ENCODE measurements at regions not wholly inside any gene's neighbourhood (a gene's known extent, or its start where the extent isn't known, plus 50 kb on each side); places are given as distances from the start of the nearest gene placed in this dataset.
A peak's percentile ranks its signal among the peaks of the same experiment; 100 is the strongest.

DNA sequence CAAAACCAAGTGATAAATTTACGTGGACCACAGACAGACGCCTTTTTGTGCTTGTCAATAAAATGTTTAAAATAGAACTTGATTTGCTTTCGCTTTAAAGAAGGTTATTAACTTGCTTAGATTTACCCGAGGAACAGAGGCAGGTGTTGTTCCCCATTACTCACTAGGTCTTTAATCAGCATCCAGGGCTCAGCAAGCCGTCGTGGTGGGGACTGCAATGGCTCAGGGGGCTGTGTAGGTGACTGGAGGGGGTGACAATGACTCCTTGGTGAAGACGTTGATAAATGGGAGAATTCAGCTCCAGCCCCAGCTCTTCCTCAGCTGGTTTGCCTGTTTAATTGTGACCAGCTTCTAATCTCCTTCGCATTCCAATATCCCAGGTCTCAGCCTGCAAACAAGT, 231.4 kb downstream of the TMEM114 start:
- Histone ChIP-seq H3K4me3 (replicated peaks in 1 of 2; ENCODE audit: low read depth in 1 of 2, low read length in 2 of 2) (no peak overlapping the region), H3K9me2 (ENCODE audit: insufficient read depth) (no peaks in the 10 kb centered on the region), H3K27ac (ENCODE audit: low read depth, low read length) (no peak overlapping the region), H3K79me2 (ENCODE audit: insufficient read depth, low read length) (no peaks in the 10 kb centered on the region), H3K4me2 (ENCODE audit: low read length) (no peak overlapping the region), H3K36me3 (ENCODE audit: control insufficient read depth in 1 of 2, insufficient read depth in 2 of 2, low read length in 2 of 2) (no peaks in the 10 kb centered on the region), H4K20me1 (ENCODE audit: insufficient read depth) (no peaks in the 10 kb centered on the region), H3K4me1 (ENCODE audit: control insufficient read depth in 1 of 2, insufficient read depth in 2 of 2, low read length in 2 of 2) (no peaks in the 10 kb centered on the region), H2AFZ (ENCODE audit: low read depth, low read length, poor library complexity, severe bottlenecking) (no peak overlapping the region), H3K9ac (ENCODE audit: low read length) (no peak overlapping the region), H3K27me3 (ENCODE audit: insufficient read depth, low read length) (no peaks in the 10 kb centered on the region), H3K9me3 (ENCODE audit: control insufficient read depth in 1 of 2, insufficient read depth in 1 of 2, low read depth in 1 of 2, low read length in 2 of 2) (no peaks in the 10 kb centered on the region)
- CTCF ChIA-PET, result no interaction called here
- RAD21 ChIA-PET (ENCODE audit: low non-redundant PET in 1 of 2, low total read pairs in 2 of 2, uncharacterized antibody in 2 of 2, unreplicated experiment in 2 of 2), result no interaction called here
- ATAC-seq (no peak), DNase-seq (ENCODE audit: low read depth, low spot score) (no peak)
- intact Hi-C loops (cut with micrococcal nuclease), result no loop called here
- POLR2A ChIA-PET, result no interaction called here
- no TSS peak for BruUV-seq (replicated peaks)
- TF ChIP-seq EZH2 (IDR thresholded peaks at IDR 0.05), result no peak
- TF ChIP-seq TCF7L2 (IDR thresholded peaks at IDR 0.05; ENCODE audit: borderline replicate concordance, extremely low read depth, insufficient read depth, insufficient read length), result no peak
- TF ChIP-seq FOSL1 (IDR thresholded peaks at IDR 0.05; ENCODE audit: low read depth), result no peak
- TF ChIP-seq, protein P1, sequence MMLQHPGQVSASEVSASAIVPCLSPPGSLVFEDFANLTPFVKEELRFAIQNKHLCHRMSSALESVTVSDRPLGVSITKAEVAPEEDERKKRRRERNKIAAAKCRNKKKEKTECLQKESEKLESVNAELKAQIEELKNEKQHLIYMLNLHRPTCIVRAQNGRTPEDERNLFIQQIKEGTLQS (IDR thresholded peaks at IDR 0.05), result no peak

DNA sequence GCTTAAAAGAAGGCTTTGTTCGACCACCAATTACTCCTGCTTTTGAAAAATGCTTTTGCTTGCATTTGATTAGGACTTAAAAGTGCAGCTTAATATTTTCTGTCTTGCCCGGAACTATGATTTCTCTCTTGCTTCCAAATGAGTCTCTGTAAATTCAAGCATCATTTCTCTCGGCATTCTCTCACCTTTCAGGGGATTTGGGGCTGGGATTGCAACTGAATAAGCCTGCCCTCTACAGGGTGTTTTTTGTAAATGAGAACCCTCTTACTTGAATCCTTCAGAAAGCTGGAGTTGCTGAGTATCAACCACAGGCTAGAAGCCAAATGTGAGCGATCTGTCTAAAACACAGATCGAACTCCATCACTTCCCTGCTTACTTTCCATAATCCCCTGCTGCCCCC, 234.6 kb downstream of the TMEM114 start:
- Histone ChIP-seq H3K79me2 (ENCODE audit: insufficient read depth, low read length) (no peaks in the 10 kb centered on the region), H3K9me3 (ENCODE audit: control insufficient read depth in 1 of 2, insufficient read depth in 1 of 2, low read depth in 1 of 2, low read length in 2 of 2) (no peaks in the 10 kb centered on the region), H3K4me1 (ENCODE audit: control insufficient read depth in 1 of 2, insufficient read depth in 2 of 2, low read length in 2 of 2) (no peaks in the 10 kb centered on the region), H3K27ac (ENCODE audit: low read depth, low read length) (no peak overlapping the region), H3K4me2 (ENCODE audit: low read length) (no peak overlapping the region), H2AFZ (ENCODE audit: low read depth, low read length, poor library complexity, severe bottlenecking) (no peak overlapping the region), H3K36me3 (ENCODE audit: control insufficient read depth in 1 of 2, insufficient read depth in 2 of 2, low read length in 2 of 2) (no peaks in the 10 kb centered on the region), H4K20me1 (ENCODE audit: insufficient read depth) (no peaks in the 10 kb centered on the region; the same call in 1 of the 2 replicates), H3K9me2 (ENCODE audit: insufficient read depth) (no peaks in the 10 kb centered on the region), H3K27me3 (ENCODE audit: insufficient read depth, low read length) (no peaks in the 10 kb centered on the region), H3K4me3 (replicated peaks in 1 of 2; ENCODE audit: low read depth in 1 of 2, low read length in 2 of 2) (no peak overlapping the region), H3K9ac (ENCODE audit: low read length) (no peak overlapping the region)
- ChIA-PET POLR2A (no interaction called here), CTCF (no interaction called here), RAD21 (ENCODE audit: low non-redundant PET in 1 of 2, low total read pairs in 2 of 2, uncharacterized antibody in 2 of 2, unreplicated experiment in 2 of 2) (no interaction called here)
- TF ChIP-seq JUND (IDR thresholded peaks at IDR 0.05) (no peak), SP1 (IDR thresholded peaks at IDR 0.05; ENCODE audit: low read depth) (no peak)
- TF ChIP-seq, protein P2, sequence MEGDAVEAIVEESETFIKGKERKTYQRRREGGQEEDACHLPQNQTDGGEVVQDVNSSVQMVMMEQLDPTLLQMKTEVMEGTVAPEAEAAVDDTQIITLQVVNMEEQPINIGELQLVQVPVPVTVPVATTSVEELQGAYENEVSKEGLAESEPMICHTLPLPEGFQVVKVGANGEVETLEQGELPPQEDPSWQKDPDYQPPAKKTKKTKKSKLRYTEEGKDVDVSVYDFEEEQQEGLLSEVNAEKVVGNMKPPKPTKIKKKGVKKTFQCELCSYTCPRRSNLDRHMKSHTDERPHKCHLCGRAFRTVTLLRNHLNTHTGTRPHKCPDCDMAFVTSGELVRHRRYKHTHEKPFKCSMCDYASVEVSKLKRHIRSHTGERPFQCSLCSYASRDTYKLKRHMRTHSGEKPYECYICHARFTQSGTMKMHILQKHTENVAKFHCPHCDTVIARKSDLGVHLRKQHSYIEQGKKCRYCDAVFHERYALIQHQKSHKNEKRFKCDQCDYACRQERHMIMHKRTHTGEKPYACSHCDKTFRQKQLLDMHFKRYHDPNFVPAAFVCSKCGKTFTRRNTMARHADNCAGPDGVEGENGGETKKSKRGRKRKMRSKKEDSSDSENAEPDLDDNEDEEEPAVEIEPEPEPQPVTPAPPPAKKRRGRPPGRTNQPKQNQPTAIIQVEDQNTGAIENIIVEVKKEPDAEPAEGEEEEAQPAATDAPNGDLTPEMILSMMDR (IDR thresholded peaks at IDR 0.05 in 2 of 3, conservative IDR thresholded peaks at IDR 0.05 in 1 of 3; ENCODE audit: borderline replicate concordance in 1 of 3, insufficient read depth in 1 of 3, low read depth in 2 of 3, low read length in 2 of 3), result 0 out of 6 replicates have a peak, but pooled peaks of 2 of the 3 experiments have one; percentile 9 to 10
- DNase-seq (ENCODE audit: low read depth, low spot score), result no peak
- no peak for ATAC-seq
- intact Hi-C loops (cut with micrococcal nuclease), result no loop called here
- BruUV-seq (replicated peaks), result no TSS peak

Data from HCT116 (cell line).